HG03280 (cell line): ENCODE measurements at regions not wholly inside any gene's neighbourhood (a gene's known extent, or its start where the extent isn't known, plus 50 kb on each side); places are given as distances from the start of the nearest gene placed in this dataset.

Experiments used
- ATAC-seq: cut with Tn5 transposase; IDR thresholded peaks from one replicate; pipeline ENCODE4 v1.9.1; 2021; ENCODE audit warnings: mild to moderate bottlenecking, moderate library complexity; ENCODE audit not compliant: unreplicated experiment

GRCh38 chr15:31239409-31239808 is 87.2 kb upstream of the KLF13 start:
- no peak for ATAC-seq

DNA sequence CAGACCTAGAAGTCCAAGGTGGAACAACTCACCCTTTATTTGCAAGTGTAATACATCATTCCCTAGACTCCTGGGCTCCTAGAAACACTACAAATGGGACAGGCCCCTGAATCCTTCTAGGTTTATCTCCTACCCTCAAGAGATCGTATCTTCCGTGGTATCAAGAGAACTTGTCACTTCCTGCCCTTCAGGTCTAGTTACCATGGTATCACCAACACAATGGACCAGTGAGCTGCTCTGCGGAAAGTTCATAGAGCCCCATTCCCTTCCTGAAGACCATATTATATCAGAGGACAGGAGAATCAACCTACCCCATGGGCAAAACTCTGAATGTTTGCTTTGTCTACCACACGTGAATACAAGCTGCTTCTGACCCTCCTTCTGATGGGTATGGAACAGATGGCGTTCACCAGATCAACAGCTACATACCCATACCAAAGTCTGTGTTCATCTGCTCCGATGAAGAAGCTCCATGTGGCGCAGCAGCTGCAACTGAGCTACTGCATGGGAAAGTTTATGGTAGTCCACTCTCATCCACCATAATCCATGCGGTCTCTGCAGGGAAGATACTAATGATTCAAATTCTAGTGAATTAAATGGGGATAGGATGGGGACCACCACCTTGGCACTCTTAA is 84.6 kb upstream of the KLF13 start:
- ATAC-seq = no peak

DNA sequence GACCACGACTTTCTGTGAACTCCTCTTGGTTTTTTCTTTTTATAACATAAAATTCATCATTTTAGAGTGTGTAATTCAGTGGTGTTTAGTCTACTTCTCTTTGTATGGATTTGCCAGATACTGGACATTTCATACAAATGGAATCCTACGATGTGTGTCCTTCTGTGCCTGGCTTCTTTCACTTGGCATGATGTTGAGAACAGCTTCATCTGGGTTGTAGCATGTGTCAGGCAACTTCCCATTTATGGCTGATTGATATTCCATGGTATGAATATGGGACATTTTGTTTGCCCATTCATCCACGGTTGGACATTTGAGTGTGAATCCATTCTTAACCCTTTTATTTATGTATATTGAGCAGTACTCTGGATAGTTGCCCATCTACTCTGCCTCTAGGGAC is 82.7 kb upstream of the KLF13 start:
- ATAC-seq = no peak

- no peak for ATAC-seq
These were observed 81.4 kb upstream of the KLF13 start for GRCh38 chr15:31245135-31245689.

GRCh38 chr15:31245756-31246155 is 80.9 kb upstream of the KLF13 start:
- ATAC-seq = no peak

- no peak for ATAC-seq
These were observed 79.2 kb upstream of the KLF13 start for GRCh38 chr15:31247404-31247803.

DNA sequence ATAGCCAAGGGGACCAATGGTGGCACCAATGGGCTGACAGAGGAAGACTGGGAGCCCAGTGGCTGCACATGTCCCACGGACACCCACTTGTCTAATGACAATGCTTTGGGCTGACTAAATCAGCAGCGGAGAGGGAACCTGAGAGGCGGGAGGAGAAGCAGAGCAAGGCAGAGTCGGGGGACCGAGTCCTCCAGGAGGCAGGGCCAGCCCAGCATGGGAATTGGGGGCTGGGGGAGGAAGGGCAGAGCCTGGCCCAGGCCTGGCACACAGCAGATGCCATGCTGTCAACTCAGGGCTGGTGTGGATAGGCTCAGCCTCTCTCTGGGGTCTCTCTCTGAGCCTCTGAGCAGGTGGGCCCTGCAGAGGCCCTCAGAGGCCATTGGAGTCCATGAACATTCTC is 78.4 kb upstream of the KLF13 start:
- ATAC-seq = no peak

DNA sequence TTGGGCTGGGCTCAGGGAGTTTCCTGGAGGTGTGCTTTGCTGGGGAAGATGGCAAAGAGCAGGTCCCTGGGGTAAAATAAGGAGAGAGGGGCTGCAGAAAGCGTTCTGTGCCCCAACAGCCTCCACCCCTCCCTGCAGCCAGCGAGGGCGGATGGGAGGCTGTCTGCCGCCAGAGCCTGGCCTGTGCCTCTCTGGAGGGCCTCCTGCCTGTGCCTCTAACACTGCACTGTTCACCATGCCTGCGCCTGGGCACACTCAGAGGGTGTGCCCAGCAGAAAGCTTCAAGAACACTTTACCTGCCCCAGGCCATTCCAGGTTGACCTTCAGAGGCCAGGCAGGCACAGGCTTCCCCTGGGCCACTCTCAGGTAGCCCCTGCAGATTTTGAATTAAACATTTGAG is 77.7 kb upstream of the KLF13 start:
- ATAC-seq = no peak

GRCh38 chr15:31250033-31250432 is 76.6 kb upstream of the KLF13 start:
- no peak for ATAC-seq

DNA sequence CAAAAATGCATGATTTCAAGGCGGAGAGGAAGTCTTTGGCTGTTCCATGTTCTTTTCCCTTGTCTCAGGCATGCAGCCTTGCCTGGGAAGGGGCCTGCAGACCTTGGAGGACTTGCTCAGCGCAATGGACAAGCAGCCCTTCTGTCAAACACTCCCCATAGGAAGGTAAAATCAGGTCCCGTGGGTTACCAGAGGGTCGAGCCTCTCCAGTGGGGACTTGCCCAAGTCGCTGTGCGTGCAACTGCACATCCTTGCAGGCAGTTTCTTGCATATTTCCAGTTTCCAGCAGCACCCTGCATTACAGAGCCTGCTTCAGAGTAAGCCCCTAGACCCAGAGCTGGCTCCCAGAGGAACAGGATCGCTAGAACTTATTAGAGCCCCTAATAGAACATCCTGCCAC is 75.5 kb upstream of the KLF13 start:
- no peak for ATAC-seq

- ATAC-seq = no peak
These were observed 74.4 kb upstream of the KLF13 start for GRCh38 chr15:31252171-31252785.

DNA sequence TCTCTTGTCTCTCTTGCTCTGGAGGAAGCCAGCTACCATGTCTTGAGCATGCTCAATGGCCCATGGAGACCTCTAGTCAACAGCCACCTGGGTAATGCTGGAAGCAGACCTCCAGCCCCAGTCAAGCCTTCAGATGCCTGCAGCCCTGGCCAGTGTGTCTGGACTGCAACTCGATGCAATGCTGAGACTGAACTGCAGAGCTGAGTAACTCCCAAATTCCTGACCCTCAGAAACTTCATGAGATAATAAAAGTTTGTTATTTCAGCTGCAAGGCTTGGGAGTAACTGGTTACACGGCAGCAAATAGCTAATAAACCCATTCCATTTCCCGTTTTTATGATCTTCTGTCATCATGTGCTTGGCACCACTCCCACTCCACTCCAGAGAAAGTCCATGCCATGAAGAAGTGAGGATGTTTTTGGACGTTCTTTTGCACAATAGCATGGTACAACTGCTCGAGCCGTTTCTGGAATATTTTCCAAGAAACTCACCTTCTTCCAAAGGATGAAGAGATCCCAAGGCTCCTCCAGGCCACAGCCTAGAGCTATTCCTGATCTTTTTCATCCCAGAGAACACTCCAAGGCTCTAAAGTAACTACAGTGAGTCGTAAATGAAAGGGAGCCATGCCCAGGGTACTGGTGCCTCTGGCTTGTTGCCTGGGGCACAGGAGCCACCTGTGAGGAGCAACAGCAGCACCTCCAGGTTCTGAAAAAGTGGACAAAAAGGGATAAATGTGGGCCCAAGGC is 72.0 kb upstream of the KLF13 start:
- no peak for ATAC-seq

DNA sequence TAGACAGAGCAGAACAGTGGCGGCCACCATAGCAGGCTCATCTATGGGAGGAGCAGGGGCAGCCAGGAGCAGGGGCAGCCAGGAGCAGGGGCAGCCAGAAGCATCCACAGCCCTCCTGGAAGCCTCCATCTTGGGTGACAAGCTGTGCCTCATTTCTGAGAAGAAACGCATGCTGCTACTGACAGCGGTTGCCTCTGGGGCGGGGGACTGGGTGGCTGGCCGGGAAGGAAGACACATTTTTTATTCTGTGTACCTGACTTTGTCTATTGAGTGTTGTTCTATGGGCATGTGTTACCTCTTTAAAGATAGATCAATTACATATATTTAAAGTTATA is 71.5 kb upstream of the KLF13 start:
- no peak for ATAC-seq

- ATAC-seq = no peak
These were observed 70.8 kb upstream of the KLF13 start for GRCh38 chr15:31255732-31256377.

GRCh38 chr15:31256378-31257265 is 70.0 kb upstream of the KLF13 start:
- no peak for ATAC-seq

- ATAC-seq = no peak
These were observed 69.3 kb upstream of the KLF13 start for GRCh38 chr15:31257286-31257685.

- no peak for ATAC-seq
These were observed 68.4 kb upstream of the KLF13 start for GRCh38 chr15:31258260-31258659.

DNA sequence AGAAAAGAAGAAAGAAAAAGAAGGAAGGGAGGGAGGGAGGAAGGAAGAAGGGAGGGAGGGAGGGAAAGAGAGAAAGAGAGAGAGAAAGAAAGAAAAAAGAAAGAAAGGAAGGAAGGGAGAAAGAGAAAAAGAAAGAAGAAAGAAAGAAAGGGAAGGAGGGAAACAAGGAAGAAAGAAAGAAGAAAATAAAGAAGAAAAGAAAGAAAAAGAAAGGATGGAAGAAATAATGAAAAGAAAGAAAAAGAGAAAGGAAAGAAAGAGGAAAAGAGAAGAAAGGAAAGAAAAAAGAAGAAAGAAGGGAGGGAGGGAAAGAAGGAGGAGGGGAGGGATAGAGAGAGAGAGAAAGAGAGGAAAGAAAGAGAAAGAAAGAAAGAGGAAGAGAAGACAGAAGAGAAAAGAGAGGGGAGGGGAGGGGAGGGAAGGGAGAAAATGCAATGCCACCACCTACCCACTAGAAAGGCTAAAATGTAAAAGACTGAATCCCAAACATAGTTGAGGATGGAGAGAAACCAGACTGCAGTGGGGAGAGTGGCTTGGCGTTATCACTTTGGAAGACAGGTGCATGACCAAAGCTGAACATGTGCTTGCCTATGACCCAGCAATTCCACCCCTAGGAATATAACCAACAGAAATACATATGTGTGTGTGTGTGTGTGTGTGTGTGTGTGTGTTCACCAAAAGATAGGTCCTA is 66.9 kb upstream of the KLF13 start:
- ATAC-seq = no peak

- ATAC-seq = no peak
These were observed 65.9 kb upstream of the KLF13 start for GRCh38 chr15:31260646-31261265.
